ENCODE measurements at regions not wholly inside any gene's neighbourhood (a gene's known extent, or its start where the extent isn't known, plus 50 kb on each side); places are given as distances from the start of the nearest gene placed in this dataset.

DNA sequence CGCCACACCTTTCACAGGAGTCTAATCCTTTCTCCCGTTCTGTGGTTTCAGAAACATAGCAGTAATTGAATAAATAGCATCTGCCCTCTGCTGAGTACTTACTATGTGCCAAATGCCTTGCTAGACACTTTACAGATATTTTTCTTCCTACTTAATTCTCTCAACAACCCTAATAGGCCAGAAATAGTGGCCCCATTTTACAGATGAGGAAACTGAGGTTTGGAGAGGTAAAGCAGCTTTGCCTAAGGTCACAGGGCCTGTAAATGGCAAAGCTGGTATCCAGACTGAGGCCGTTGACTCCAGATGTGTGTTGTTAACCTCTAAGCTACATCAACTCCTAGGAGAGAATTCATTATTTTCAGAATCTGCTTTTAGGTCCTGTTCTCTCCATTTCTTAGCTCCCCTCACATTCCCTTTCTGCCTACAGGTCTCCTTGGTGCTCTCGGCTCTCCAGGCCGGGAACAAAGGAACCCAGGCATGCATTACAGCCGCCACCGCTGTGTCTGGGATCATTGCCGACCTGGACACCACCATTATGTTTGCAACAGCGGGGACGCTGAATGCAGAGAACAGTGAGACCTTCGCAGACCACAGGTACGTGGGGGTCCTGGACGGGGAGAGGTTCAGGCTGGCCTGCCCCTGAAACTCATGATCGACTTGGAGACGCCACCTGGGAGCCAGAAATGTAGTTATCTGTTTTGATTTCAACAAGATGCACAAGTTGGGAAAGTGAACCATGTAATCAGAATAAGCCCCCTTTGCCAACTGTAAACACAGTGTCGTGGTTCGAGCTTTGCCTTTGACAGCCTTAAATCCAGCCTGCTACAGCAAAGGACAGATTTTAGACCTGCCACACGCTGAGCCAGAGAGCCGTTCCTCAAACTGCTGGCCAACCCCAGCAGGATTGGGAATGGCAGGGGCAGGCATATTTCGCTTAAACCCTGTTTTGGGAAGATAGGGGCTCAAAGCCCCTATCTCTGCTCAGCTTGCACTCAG, 246.5 kb upstream of the TPM1 start:
- DNase-seq (ENCODE audit: low read depth) = no peak
- TF ChIP-seq, protein P1, sequence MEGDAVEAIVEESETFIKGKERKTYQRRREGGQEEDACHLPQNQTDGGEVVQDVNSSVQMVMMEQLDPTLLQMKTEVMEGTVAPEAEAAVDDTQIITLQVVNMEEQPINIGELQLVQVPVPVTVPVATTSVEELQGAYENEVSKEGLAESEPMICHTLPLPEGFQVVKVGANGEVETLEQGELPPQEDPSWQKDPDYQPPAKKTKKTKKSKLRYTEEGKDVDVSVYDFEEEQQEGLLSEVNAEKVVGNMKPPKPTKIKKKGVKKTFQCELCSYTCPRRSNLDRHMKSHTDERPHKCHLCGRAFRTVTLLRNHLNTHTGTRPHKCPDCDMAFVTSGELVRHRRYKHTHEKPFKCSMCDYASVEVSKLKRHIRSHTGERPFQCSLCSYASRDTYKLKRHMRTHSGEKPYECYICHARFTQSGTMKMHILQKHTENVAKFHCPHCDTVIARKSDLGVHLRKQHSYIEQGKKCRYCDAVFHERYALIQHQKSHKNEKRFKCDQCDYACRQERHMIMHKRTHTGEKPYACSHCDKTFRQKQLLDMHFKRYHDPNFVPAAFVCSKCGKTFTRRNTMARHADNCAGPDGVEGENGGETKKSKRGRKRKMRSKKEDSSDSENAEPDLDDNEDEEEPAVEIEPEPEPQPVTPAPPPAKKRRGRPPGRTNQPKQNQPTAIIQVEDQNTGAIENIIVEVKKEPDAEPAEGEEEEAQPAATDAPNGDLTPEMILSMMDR (conservative IDR thresholded peaks at IDR 0.05; ENCODE audit: low read depth, low read length) = no peak
- no peak overlapping the region for H3K4me3 ChIP-seq (ENCODE audit: low read depth, low read length)

DNA sequence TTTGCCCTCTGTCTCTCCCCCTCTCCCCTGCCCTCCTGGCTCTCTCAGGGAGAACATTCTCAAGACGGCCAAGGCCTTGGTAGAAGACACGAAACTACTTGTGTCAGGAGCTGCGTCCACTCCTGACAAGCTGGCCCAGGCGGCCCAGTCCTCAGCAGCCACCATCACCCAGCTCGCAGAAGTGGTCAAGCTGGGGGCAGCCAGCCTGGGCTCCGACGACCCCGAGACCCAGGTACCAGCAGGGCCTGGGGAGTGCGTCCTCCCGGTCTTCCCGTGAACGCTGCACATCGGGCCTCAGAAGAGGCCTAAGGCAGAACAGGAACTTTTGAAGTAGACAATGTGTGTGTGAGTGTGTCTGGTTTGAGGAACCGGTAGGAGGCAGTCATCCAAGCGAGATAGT, 245.4 kb upstream of the TPM1 start:
- TF ChIP-seq, protein P1 (conservative IDR thresholded peaks at IDR 0.05; ENCODE audit: low read depth, low read length) = no peak
- H3K4me3 ChIP-seq (ENCODE audit: low read depth, low read length) = no peak overlapping the region
- no peak for DNase-seq (ENCODE audit: low read depth)

DNA sequence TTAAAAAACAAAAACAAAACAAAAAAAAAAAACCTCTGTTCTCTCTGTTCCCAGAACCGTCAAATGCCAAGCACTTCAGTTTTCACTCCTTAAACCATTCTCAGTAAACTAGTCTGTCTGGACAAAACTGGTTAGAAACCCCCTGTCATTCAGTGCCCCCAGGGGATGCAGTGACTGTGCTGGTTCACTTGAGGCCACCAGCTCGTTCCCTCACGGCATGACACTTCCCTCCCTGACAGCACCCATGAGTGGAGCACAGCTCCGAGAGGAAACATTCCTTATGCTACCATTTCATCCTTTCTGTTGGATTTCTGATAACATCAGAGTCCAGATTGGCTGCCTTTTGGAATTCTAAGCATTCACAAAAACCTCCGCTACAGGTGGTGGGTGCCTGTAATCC, 244.0 kb upstream of the TPM1 start:
- no peak overlapping the region for H3K4me3 ChIP-seq (ENCODE audit: low read depth, low read length)
- DNase-seq (ENCODE audit: low read depth) = no peak
- TF ChIP-seq, protein P1 (conservative IDR thresholded peaks at IDR 0.05; ENCODE audit: low read depth, low read length) = no peak

DNA sequence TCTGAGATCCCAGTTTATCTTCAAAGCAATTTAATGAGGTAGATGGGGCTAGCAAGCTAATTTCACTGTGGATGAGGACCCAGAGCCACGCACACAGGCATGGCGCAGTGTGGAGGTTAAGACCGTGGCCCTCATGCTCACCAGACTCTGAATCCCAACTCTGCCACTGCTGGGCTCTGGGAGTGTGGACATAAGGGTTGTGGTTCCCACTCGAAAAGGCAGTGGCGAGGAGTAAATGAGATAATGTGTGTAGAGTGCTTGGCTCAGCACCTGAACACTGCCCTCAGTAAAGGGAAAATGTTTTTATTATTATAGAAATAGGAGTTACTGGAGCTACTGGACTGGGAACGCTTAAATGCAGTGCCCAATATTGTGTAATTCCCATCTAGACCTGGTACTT, 243.5 kb upstream of the TPM1 start:
- H3K4me3 ChIP-seq (ENCODE audit: low read depth, low read length) = no peak overlapping the region
- TF ChIP-seq, protein P1 (conservative IDR thresholded peaks at IDR 0.05; ENCODE audit: low read depth, low read length) = no peak
- no peak for DNase-seq (ENCODE audit: low read depth)

DNA sequence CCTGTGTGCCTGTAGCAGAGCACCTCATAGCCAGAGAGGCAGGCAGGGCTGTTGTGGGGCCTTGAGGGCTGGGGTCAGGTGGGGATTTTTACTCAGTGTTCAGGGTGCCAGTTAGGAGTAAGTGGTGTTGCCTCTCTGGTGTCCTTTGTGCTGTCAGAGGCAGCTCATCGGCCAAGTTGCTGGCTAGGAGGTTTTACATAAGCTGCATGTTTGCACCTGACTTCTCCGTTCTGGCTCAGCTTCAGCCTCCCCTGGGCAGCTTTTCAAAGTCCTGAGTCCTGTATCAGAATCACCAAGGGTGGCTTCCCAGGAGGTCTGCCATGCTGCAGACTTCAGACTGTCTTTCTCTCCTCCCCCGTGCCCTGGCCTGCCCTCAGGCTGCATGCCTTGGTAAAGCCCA, 242.6 kb upstream of the TPM1 start:
- no peak overlapping the region for H3K4me3 ChIP-seq (ENCODE audit: low read depth, low read length)
- no peak for DNase-seq (ENCODE audit: low read depth)
- TF ChIP-seq, protein P1 (conservative IDR thresholded peaks at IDR 0.05; ENCODE audit: low read depth, low read length) = no peak

DNA sequence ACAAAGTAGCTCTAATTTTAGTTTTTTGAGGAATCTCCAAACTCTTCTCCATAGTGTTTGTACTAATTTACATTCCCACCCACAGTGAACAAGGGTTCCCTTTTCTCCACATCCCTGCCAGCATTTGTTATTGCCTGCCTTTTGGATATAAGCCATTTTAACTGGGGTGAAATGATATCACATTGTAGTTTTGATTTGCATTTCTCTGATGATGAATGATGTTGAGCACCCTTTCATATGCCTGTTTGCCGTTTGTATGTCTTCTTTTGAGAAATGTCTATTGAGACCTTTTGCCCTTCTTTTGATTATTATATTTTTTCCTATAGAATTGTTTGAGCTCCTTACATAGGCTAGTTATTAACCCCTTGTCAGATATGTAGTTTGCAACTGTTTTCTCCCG, 239.9 kb upstream of the TPM1 start:
- no peak for DNase-seq (ENCODE audit: low read depth)
- TF ChIP-seq, protein P1 (conservative IDR thresholded peaks at IDR 0.05; ENCODE audit: low read depth, low read length) = no peak
- no peak overlapping the region for H3K4me3 ChIP-seq (ENCODE audit: low read depth, low read length)

Measured in epithelial cell of proximal tubule (primary cell).